Gastroesophageal sphincter (tissue), 4 donors: ENCODE measurements at regions not wholly inside any gene's neighbourhood (a gene's known extent, or its start where the extent isn't known, plus 50 kb on each side); places are given as distances from the start of the nearest gene placed in this dataset.

ENCODE experiments used
- ATAC-seq: fragments of 150-250 bp; one replicate; pipeline ENCODE4 v1.9.1; 2016; ENCODE audit warnings: mild to moderate bottlenecking, moderate library complexity
- H3K27ac ChIP-seq, 4 donors: fragments of 200-600 bp; sonication (generic) in 3 of 4; 1 replicate in 3 of 4; 2 replicates in 1 of 4; pipeline ENCODE4 v1.5.1; 2016 to 2019
- H3K27me3 ChIP-seq: fragments of 200-600 bp; sonication (generic); one replicate; pipeline ENCODE4 v1.5.1; 2019
- H3K36me3 ChIP-seq, 2 donors: fragments of 200-600 bp; sonication (generic); one replicate each; pipeline ENCODE4 v1.5.1; 2019; ENCODE audit warnings: control low read depth in 1 of 2
- H3K4me1 ChIP-seq, 3 donors: fragments of 200-600 bp; sonication (generic); 1 replicate in 2 of 3; 2 replicates in 1 of 3; pipeline ENCODE4 v1.5.1; 2016 to 2019; ENCODE audit warnings: control low read depth in 2 of 3
- H3K4me3 ChIP-seq, 2 donors: fragments of 200-600 bp; sonication (generic); one replicate each; pipeline ENCODE4 v1.5.1; 2019; ENCODE audit warnings: mild to moderate bottlenecking in 1 of 2, moderate library complexity in 1 of 2
- H3K9me3 ChIP-seq, 3 donors: fragments of 200-600 bp; sonication (generic); one replicate each; pipeline ENCODE4 v1.5.1; 2017 to 2019; ENCODE audit warnings: control low read depth in 2 of 3
- CTCF ChIP-seq, 4 experiments: fragments of 200-600 bp in 2 of 4; fragments of 450-650 bp in 2 of 4; sonication (generic) in 1 of 4; IDR thresholded peaks; one replicate each; pipeline ENCODE4 v1.5.1; 2017 to 2019; ENCODE audit warnings: antibody characterized with exemption in 4 of 4, mild to moderate bottlenecking in 2 of 4, moderate library complexity in 2 of 4
- EP300 ChIP-seq: sonication (generic); formaldehyde crosslinking; IDR thresholded peaks from one replicate; pipeline ENCODE4 v1.6.1; 2017; ENCODE audit warnings: antibody characterized with exemption, mild to moderate bottlenecking
- POLR2A ChIP-seq, 2 donors: fragments of 450-650 bp; IDR thresholded peaks; one replicate each; pipeline ENCODE4 v1.6.1; 2017; ENCODE audit warnings: antibody characterized with exemption in 2 of 2, mild to moderate bottlenecking in 2 of 2, moderate library complexity in 1 of 2
- POLR2AphosphoS5 ChIP-seq: sonication (generic); formaldehyde crosslinking; IDR thresholded peaks from one replicate; pipeline ENCODE4 v1.6.1; 2017; ENCODE audit warnings: antibody characterized with exemption
- WGBS, 2 donors: methylation state at CpG; one replicate each; pipeline ENCODE4 v1.1.5; 2018; ENCODE audit warnings: low coverage in 1 of 2; 5-methylcytosine and 5-hydroxymethylcytosine counted together

GRCh38 chr12:123057513-123058265 is 77.2 kb downstream of the ARL6IP4 start:
- TF ChIP-seq CTCF (IDR thresholded peaks at IDR 0.05) (no peak), EP300 (no peak), POLR2A (IDR thresholded peaks at IDR 0.05) (no peak), POLR2AphosphoS5 (no peak)
- ATAC-seq = no peak
- Histone ChIP-seq H3K9me3 (no peaks in the 10 kb centered on the region), H3K27ac (no peak overlapping the region), H3K36me3 (no peaks in the 10 kb centered on the region), H3K4me1 (peaks cover 0 to 44% (median 27%) of the 10 kb centered on the region in 3 donors), H3K4me3 (no peak overlapping the region), H3K27me3 (no peaks in the 10 kb centered on the region)
- 92 to 95% methylated on average over 3 of the region's 15 CpGs for WGBS, 2 donors

- H3K4me1 ChIP-seq = peaks cover 0 to 40% (median 20%) of the 10 kb centered on the region in 3 donors
- H3K36me3 ChIP-seq = no peaks in the 10 kb centered on the region
- no peaks in the 10 kb centered on the region for H3K27me3 ChIP-seq
- no peaks in the 10 kb centered on the region for H3K9me3 ChIP-seq
- ATAC-seq = no peak
- peak overlapping the region in 1 of 4 donors; percentile 27 for H3K27ac ChIP-seq
- WGBS, 2 donors = 88% methylated on average over 6 of the region's 7 CpGs; no CpG with 5 or more reads in 1 of the 2 donors
- no peak overlapping the region for H3K4me3 ChIP-seq
- TF ChIP-seq POLR2AphosphoS5 (no peak), CTCF (IDR thresholded peaks at IDR 0.05) (no peak), EP300 (no peak), POLR2A (IDR thresholded peaks at IDR 0.05) (no peak)
Measured at GRCh38 chr12:123056709-123057108, 76.2 kb downstream of the ARL6IP4 start.

GRCh38 chr12:123056053-123056452 is 75.6 kb downstream of the ARL6IP4 start:
- Histone ChIP-seq H3K36me3 (no peaks in the 10 kb centered on the region), H3K27me3 (no peaks in the 10 kb centered on the region), H3K4me1 (peaks cover 3 to 40% (median 20%) of the 10 kb centered on the region in 3 donors), H3K27ac (peak overlapping the region in 1 of 4 donors; percentile 27), H3K9me3 (no peaks in the 10 kb centered on the region), H3K4me3 (no peak overlapping the region)
- no peak for TF ChIP-seq POLR2AphosphoS5
- TF ChIP-seq EP300 = no peak
- TF ChIP-seq POLR2A (IDR thresholded peaks at IDR 0.05) = no peak
- no peak for TF ChIP-seq CTCF (IDR thresholded peaks at IDR 0.05)
- ATAC-seq = no peak
- WGBS, 2 donors = 0 to 92% methylated on average over 1 to 2 of the region's 8 CpGs

GRCh38 chr12:123055281-123055766 is 74.8 kb downstream of the ARL6IP4 start:
- Histone ChIP-seq H3K27me3 (no peaks in the 10 kb centered on the region), H3K36me3 (no peaks in the 10 kb centered on the region), H3K4me1 (peaks cover 6 to 40% (median 23%) of the 10 kb centered on the region in 3 donors), H3K9me3 (no peaks in the 10 kb centered on the region), H3K4me3 (no peak overlapping the region), H3K27ac (peak overlapping the region in 1 of 4 donors; percentile 8)
- 51 to 63% methylated on average over 2 to 8 of the region's 8 CpGs for WGBS, 2 donors
- ATAC-seq = no peak
- no peak for TF ChIP-seq POLR2AphosphoS5
- TF ChIP-seq EP300 = no peak
- no peak for TF ChIP-seq CTCF (IDR thresholded peaks at IDR 0.05)
- TF ChIP-seq POLR2A (IDR thresholded peaks at IDR 0.05) = no peak

- Histone ChIP-seq H3K36me3 (no peaks in the 10 kb centered on the region), H3K27ac (no peak overlapping the region), H3K4me1 (peaks cover 6 to 40% (median 23%) of the 10 kb centered on the region in 3 donors), H3K27me3 (no peaks in the 10 kb centered on the region), H3K4me3 (no peak overlapping the region), H3K9me3 (no peaks in the 10 kb centered on the region)
- no peak for ATAC-seq
- TF ChIP-seq POLR2AphosphoS5 = no peak
- no peak for TF ChIP-seq POLR2A (IDR thresholded peaks at IDR 0.05)
- TF ChIP-seq EP300 = no peak
- no peak for TF ChIP-seq CTCF (IDR thresholded peaks at IDR 0.05)
- 67% methylated on average over 1 of the region's 2 CpGs; no CpG with 5 or more reads in 1 of the 2 donors for WGBS, 2 donors
Measured at GRCh38 chr12:123054371-123054770, 73.9 kb downstream of the ARL6IP4 start.
